HG02623 (cell line): ENCODE measurements at regions not wholly inside any gene's neighbourhood (a gene's known extent, or its start where the extent isn't known, plus 50 kb on each side); places are given as distances from the start of the nearest gene placed in this dataset.
"Not testable (repeated sequence)": the region's sequence is repeated elsewhere in the genome, so short reads cannot be mapped to it uniquely, and the experiment has no call there.

Experiments used
- ATAC-seq: cut with Tn5 transposase; IDR thresholded peaks from one replicate; pipeline ENCODE4 v1.9.1; 2021; ENCODE audit warnings: moderate library complexity; ENCODE audit not compliant: unreplicated experiment

DNA sequence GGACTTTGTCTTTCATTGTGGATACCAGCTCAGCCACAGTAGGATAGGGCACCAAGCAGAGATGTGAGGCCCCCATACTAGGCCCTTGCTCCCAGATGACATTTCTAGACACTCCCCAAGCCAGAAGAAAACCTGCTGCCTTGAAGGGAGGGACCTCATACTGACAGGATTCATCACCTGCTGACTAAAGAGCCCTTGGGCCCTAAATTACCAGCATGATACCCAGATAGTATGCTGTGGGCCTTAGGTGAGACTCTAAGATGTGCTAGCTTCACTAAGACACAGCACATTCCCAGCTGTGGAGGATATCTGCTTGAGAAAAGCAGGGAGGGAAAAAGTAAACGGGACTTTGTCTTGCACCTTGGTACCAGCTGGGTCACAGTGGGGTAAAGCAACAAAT lies 324.0 kb downstream of the TBL1XR1 start:
- no peak for ATAC-seq

DNA sequence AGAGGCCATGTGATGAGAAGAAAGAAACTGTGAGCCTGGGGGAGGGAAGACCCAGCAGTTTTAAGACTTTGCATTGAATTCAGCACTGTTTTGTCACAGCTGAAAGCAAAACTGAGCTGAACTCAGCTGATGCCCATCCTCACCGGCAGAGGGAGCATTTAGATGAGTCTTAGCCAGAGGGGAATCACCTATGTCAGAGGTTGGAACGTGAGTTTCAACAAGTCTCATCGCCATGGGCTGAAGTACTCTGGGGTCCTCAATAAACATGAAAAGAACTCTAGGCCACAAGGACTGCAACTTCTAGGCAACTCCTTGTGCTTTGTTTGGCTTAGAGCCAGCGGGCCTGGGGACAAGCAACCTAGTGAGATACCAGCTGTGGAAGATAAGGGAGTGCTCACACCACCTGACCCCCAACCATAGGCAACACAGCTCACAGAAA lies 324.5 kb downstream of the TBL1XR1 start:
- peak; percentile 93 for ATAC-seq

DNA sequence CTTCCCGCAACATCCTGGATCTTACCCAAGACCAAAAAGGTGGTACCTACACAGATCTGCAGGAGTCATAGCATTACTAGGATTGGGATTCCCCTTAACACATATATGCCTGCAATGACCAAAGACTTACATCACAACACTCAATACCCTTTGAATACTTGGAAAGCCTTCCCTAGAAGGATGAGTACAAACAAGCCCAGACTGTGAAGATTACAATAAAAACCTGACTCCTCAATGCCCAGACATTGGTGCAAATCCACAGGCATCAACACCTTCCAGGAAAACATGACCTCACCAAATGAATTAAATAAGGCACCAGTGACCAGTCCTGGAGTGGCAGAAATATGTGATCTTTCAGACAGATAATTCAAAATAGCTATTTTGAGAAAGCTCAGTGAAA lies 326.8 kb downstream of the TBL1XR1 start:
- ATAC-seq: no peak

DNA sequence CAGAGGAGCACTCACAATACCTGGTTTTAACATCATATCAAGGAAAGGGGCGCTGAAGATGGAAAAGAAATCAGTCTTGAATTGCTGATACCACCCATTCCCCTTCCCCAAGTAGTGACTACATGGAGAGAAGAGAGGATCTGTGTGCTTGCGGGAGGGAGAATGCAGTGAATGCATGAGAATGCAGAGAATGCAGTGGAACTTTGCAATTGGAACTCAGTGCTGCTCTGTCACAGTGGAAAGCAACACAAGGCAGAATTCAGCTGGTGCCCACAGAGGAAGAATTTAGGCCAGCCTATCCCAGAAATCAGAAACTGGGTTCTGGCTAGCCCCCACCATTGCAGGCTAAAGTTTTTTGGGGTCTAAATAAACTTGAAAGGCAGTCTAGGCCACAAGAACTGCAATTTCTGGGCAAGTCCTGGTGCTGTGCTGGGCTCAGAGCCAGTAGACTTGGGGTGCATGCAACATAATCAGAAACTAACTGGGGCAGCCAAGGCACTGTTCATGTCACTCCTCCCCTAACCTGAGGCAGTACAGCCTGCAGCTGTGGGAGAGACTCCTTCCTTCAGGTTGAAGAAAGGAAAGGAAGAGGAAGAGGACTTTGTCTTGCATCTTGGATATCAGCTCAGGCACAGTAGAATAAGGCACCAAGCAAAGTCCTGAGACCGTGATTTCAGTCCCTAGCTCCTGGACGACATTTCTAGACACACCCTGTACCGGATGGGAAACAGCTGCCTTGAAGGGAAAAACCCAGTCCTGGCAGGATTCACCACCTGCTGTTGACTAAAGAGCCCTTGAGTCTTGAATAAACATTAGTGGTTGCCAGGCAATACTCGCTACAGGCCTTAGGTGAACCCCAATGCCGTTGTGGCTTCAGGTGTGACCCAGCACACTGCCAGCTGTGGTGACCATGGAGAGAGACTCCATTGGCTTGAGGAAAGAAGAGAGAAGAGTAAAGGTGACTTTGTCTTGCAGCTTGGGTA lies 329.3 kb downstream of the TBL1XR1 start:
- no peak for ATAC-seq

DNA sequence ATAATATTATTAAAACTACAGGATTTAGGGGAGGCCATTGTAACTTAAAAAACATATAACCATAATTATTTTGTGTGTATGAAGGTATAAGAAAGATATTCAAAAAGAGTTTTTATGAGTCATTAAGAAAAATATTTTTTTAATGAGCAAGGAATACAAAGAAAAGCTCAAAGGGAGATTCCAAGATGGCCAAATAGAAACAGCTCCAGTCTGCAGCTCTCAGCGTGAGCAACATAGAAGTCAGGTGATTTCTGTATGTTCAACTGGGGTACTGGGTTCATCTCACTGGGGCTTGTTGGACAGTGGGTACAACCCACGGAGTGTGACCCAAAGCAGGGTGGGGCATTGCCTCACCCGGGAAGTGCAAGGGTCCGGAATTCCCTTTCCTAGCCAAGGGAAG lies 336.1 kb downstream of the TBL1XR1 start:
- no peak for ATAC-seq

DNA sequence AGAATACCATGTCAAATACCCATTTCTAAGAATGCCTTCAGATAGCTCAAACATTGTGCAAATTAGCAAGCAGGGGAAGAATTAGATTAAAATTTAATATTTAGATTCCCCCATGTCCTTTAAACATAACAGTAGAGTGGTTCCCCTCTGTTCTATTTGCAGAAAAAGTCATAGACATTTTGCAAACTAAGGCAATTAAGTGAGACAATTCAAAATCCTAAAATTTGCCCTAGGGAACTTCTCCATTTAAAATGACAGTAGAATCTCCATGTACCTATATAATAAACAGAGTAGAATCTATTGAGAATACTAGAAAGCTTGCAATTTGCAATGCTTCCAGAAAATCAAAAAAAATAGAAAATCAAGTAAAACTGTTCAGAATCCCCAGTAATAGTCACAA lies 340.6 kb downstream of the TBL1XR1 start:
- ATAC-seq: no peak

DNA sequence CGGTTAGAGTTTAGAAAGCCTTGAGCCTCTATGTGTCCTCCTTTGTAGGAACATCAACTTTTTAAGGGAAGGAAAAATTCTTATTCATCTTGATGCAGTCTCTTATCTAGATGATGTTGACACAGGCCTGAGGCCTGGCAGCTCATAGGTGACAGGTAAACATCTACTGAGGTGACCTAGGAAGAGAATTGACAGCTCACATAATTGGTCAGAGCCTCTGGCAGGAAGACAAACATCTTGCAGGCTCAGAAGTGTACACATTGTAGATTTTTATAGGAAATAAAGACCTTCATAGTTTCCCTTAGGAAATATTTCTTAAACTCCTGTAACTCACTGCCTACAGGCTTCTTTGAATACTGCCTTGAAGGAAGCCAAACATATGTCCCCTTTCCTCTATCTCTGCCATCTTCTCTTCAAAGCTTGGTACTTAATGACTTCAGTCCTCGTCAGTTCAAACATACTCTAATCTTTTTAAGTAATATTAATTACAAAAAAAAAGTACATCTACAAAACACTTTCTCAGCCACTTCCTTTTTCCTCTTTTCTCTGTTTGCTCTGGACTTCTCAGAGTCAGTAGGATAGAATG lies 341.3 kb downstream of the TBL1XR1 start:
- no peak for ATAC-seq

DNA sequence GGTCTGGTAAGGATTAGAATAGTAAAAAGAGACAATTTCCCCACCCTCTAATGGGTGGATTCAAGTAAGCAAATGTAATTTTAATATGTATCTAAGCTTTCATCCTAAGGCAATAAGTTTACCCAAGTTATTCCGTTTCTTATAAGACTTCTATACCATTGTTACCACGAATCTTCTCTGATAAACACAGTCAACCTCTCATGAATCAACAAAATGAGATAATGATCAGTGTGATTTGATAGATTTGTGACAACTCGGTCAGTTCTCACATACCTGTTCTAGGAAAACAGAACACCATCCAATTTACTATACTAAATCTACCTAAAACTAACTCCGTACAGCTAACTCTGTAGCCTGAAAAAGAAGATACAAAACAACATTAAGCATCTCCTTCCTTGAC lies 342.1 kb downstream of the TBL1XR1 start:
- ATAC-seq: no peak

DNA sequence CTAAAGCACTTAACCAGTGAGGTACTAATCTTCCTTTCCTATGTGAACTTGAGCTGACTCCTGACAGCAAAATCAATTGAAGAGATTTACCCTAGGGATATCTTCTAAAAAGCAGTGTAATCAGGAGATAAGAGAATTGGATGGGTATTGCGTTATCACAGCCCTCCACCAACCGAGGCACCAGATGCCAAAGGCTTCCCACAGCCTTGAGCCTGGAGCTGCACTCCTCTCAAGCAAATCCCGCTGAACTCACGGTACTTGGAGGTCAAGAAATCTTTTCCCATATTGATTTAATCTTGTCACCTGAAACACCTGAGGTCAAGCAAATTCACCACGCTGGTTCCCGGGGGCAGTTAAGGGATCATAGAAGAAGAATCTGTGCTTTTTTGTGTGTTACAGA lies 346.8 kb downstream of the TBL1XR1 start:
- ATAC-seq: no peak

DNA sequence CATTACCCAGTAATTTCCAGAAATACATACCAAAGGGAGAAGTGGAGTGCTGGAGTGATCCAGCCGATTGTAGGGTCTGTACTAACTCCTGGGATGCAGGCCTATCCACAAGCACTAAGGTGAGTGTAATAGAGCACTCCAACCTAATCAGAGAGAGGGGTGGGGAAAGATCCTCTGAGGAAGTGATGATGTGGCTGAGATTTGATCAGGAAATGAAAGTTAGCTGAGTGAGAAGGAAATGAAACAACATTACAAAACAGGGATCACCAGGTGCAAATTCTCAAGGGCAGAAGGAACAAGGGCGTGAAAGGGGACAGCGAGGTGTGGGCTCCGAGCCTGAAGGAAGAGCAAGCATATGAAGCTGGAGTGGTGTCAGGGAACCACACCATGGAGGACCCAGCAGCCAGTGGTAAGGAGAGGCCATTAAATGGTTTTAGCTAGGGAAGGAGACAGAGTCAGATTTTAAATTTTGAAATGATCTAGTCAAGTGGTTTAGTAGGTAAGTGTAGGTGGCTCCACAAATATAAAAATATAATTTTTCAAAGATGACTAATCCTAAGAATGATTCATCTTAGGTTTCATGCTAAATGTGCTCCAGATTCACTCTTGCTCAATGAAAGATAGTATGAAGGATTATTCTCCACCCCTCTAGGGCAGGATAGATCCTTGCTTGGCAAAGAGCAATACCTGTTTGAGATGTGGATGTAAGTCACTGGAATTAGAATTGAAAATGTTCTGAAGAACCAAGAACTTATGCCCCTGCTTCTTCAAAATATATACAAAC lies 348.7 kb downstream of the TBL1XR1 start:
- no peak for ATAC-seq

DNA sequence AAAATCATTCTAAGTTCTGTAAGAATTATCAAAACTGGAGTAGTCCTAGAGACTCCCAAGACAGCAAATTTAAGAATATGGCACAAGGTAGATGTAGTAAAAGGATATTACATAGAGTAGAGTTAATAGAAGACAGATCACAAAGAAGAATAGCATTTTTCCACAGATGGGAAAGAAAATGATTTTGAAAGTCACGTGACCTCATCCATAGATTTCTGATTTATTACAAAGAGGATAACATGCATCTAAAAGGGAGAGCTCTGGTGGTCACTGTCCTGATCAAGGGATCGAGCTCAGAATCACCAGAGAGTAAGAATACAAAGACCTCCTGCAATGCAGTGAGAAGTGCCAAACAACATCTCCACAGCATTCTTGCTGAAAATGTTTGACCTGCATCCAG lies 354.4 kb downstream of the TBL1XR1 start:
- no peak for ATAC-seq

DNA sequence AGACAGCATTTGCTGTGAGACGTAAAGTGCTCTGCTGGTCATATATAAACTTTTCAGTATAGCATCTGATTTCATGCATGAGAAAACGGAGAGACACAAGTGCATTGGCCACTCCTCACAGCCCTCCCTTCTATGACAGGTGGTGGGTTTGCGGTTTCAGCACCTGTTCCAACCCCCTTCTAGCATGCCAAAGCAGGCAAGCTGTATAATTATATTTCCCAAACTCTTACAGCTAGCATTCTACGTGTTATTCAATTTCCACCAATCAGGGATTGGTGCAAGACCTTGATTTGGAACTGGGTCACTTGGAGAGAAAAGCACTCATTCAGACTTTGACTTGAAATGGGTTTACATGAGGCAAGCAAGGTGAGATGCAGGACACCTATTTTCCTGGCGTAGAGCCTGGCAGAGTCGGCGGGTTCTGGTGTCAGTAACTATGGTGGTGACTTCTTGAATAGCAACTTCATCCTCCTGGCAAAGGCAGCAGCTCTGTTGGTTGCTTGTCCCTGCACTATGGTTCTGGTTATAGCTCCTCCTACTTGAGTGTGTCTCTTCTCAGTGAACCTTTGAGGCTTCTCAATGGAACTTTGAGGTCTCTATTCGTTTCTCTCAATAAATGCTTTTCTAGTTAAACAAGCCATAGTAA lies 356.5 kb downstream of the TBL1XR1 start:
- no peak for ATAC-seq

DNA sequence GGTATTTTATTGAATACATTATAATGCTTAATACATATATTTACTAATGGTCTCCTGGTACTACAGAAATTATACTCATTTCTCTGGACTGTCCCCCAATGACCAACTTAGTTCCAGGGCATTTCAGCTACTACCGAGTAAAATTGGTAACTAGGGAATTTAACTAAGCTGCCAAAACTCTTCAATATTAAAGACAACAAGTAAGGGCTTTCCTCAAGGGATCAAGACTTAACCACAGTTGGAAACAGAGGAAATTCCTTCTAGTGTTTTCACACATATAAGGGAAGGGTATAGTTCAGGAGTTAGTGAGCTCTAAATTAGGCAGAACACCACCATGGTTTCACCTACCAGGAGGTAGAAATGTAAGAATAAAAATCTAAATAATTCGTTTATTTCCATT lies 357.4 kb downstream of the TBL1XR1 start:
- no peak for ATAC-seq

DNA sequence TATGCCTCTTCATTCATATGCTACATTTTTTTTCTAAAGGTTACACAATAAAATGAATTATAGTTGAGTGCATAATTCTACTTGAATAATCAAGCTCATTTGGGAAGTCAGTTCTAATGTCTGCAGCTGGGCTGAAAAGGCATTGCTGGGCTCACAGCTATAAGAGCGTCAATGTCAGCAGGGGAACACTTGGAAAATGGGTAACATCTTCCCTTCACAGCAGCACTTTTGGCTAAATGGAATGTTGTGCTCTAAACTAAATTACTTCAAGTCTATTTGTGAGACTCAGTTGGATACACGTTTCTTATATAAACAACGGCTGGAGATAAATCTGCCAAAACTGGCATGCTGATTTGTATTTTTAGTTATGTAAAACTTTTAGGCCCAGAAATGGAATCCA lies 357.8 kb downstream of the TBL1XR1 start:
- ATAC-seq: no peak

DNA sequence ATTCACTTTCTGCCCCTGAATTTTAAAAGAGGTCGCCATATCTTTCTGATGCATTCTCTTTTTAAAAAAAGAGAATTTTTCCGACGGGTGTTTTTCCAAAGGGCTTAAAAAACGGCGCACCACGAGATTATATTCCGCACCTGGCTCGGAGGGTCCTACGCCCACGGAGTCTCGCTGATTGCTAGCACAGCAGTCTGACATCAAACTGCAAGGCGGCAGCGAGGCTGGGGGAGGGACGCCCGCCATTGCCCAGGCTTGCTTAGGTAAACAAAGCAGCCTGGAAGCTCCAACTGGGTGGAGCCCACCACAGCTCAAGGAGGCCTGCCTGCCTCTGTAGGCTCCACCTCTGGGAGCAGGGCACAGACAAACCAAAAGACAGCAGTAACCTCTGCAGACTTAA lies 370.0 kb downstream of the TBL1XR1 start:
- ATAC-seq: not testable (repeated sequence)

DNA sequence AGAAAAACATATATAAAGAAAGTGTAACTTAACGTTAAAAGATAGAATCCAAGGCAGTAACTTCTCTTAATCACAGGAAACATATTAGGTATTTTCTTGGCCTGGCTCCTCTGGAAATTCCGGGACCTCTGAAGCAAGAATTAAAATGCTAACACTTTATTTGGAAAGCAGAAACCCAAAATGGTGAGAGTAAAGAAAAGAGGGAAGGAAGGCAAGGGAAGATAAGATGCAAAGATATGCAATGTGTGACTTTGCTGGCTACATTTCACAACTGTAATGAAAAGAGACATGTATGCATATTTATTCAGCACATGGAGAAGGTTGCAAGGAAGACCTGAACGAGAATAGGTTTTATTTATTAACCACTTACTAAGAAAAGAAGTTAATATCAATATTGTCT lies 372.5 kb downstream of the TBL1XR1 start:
- ATAC-seq: no peak

DNA sequence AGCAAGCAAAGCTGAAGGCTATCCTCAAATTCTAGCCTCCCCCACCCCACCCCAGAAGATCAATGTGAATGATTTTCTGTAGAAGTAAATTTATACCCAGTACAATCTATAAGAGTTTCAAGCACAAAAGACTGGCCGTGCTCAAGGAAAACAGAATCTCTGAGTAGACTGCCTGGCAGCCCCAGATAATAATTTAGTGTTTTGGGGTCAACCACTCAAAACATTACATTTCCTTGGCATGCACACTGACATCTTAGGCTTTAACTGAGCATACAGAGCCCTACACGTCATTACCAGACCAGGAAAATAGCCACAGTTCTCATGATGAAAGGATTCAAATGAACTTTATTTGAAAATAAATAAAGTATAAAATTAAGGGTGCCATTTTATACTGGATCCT lies 376.5 kb downstream of the TBL1XR1 start:
- ATAC-seq: no peak

DNA sequence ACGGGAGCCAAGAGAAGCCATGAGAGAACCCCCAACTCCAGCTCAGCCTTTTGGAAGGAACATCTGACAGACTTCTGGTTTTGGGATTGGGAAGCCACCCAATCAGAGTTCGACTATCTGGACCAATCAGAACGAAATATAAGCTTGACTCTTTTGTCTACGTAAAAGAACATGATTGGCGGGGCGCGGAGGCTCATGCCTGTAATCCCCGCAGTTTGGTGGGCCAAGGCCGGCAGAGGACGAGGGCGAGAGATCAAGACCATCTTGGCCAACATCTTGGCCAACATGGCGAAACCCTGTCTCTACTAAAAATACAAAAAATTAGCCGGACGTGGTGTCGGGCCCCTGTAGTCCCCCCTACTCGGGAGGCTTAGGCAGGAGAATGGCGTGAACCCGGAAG lies 380.3 kb downstream of the TBL1XR1 start:
- no peak for ATAC-seq

DNA sequence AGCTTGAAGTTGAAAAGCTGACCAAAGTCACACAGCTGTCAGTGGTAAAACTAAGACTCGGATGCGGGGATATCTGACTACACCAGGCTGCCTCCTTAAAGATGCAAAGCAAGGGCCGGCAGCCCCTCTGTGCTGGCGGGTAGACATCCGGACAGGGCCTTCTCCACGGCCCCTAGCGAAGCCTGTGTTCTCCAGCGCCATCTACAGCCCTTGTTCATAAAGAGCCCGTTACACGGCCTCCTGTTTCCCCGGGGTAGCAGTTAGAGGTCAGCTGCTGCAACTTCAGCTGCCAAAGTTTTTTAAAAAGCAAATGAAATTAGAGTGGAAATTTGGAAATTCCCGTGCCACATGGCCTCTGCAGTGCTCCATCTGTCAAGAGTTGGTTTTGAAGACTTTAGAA lies 383.0 kb downstream of the TBL1XR1 start:
- ATAC-seq: peak; percentile 91

DNA sequence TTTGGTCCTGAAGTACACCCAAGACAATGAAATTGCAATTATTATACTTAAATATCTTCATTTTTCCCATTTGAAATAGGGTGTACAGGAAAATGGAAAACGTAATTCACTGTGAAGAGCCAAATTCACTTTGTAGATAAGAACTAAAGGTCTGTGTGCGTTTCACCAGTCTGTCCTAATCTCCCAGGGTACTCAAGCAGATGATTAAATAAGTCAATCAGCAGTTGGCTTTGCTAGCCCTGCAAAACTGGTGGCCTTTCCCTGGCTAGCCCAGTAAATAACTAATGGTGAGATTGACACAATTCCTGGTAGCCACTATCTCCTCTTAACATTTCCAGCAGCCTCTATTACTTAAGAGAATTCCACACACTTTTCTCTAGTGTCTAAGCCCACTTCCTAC lies 389.3 kb downstream of the TBL1XR1 start:
- no peak for ATAC-seq

DNA sequence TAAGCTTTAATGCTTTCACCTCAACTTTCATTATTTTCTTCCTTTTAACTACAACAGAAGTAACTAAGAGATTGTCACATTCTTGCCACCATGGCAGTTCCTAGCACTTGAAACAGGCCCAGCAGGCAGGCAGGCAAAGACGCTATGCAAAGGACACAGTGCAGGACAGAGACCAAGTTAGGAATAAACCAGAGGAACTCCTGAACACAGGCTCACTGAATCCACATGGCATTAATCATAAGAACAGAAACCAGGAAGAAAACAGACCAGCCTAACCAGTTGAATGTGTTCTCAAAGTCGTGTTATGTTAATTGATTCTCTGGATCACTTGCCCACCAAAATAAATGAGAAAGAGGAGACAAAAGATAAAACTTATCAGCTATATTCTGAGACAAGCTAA lies 397.6 kb downstream of the TBL1XR1 start:
- ATAC-seq: no peak
